ENCODE measurements at regions not wholly inside any gene's neighbourhood (a gene's known extent, or its start where the extent isn't known, plus 50 kb on each side); places are given as distances from the start of the nearest gene placed in this dataset.

GRCh38 chr11:38796281-38796680 lies 2198.2 kb upstream of the RAG2 start:
- no peak for DNase-seq
- Mint-ChIP-seq H3K4me1 (no peaks in the 10 kb centered on the region), H3K4me3 (no peak overlapping the region), H3K27ac (no peak overlapping the region), H3K36me3 (ENCODE audit: low read depth) (no peaks in the 10 kb centered on the region), H3K27me3 (ENCODE audit: low read depth, poor library complexity) (no peaks in the 10 kb centered on the region), H3K9me3 (peaks cover 10% of the 10 kb centered on the region)
- no peak for TF ChIP-seq CTCF (IDR thresholded peaks at IDR 0.05)

- no peaks in the 10 kb centered on the region for H3K27me3 Mint-ChIP-seq (ENCODE audit: low read depth, poor library complexity)
- TF ChIP-seq CTCF (IDR thresholded peaks at IDR 0.05) = no peak
- H3K9me3 Mint-ChIP-seq = peaks cover 10% of the 10 kb centered on the region
- no peaks in the 10 kb centered on the region for H3K36me3 Mint-ChIP-seq (ENCODE audit: low read depth)
- DNase-seq = no peak
- no peak overlapping the region for H3K4me3 Mint-ChIP-seq
- no peaks in the 10 kb centered on the region for H3K4me1 Mint-ChIP-seq
- no peak overlapping the region for H3K27ac Mint-ChIP-seq
Observed at GRCh38 chr11:38795027-38795426, 2197.0 kb upstream of the RAG2 start.

- H3K9me3 Mint-ChIP-seq = peaks cover 3% of the 10 kb centered on the region
- H3K4me1 Mint-ChIP-seq = no peaks in the 10 kb centered on the region
- no peak overlapping the region for H3K27ac Mint-ChIP-seq
- peak; percentile 53 for DNase-seq
- peak; percentile 90 for TF ChIP-seq CTCF (IDR thresholded peaks at IDR 0.05)
- H3K36me3 Mint-ChIP-seq (ENCODE audit: low read depth) = no peaks in the 10 kb centered on the region
- no peak overlapping the region for H3K4me3 Mint-ChIP-seq
- no peaks in the 10 kb centered on the region for H3K27me3 Mint-ChIP-seq (ENCODE audit: low read depth, poor library complexity)
Observed at GRCh38 chr11:38791346-38791961, 2193.4 kb upstream of the RAG2 start.

GRCh38 chr11:38788561-38788960 lies 2190.5 kb upstream of the RAG2 start:
- Mint-ChIP-seq H3K36me3 (ENCODE audit: low read depth) (no peaks in the 10 kb centered on the region), H3K27me3 (ENCODE audit: low read depth, poor library complexity) (no peaks in the 10 kb centered on the region), H3K9me3 (peaks cover 5% of the 10 kb centered on the region), H3K27ac (no peak overlapping the region), H3K4me3 (no peak overlapping the region), H3K4me1 (no peaks in the 10 kb centered on the region)
- no peak for DNase-seq
- no peak for TF ChIP-seq CTCF (IDR thresholded peaks at IDR 0.05)

DNA sequence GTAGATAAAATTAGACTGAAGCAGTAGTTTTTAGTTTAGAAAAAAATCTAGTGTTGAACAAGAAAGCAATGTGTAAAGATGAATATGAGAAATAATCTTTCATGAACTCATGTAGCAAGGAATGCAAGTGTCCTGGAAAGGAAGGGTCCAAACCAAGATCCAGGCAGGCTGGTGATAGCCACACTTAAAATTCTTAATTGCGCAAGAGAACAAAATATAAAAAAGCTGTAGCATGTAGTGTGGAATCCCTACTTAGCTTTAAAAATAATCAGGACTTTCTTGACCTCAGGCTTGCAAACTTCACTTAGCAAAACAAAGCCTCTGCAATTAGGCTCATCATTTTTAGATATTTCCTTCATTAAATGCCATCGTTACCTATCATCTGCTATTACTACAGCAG lies 2186.1 kb upstream of the RAG2 start:
- H3K27ac Mint-ChIP-seq = no peak overlapping the region
- no peaks in the 10 kb centered on the region for H3K4me1 Mint-ChIP-seq
- no peak for DNase-seq
- no peak overlapping the region for H3K4me3 Mint-ChIP-seq
- TF ChIP-seq CTCF (IDR thresholded peaks at IDR 0.05) = no peak
- H3K36me3 Mint-ChIP-seq (ENCODE audit: low read depth) = no peaks in the 10 kb centered on the region
- peaks cover 13% of the 10 kb centered on the region for H3K9me3 Mint-ChIP-seq
- no peaks in the 10 kb centered on the region for H3K27me3 Mint-ChIP-seq (ENCODE audit: low read depth, poor library complexity)

GRCh38 chr11:38766796-38767195 lies 2168.8 kb upstream of the RAG2 start:
- TF ChIP-seq CTCF (IDR thresholded peaks at IDR 0.05) = no peak
- Mint-ChIP-seq H3K4me3 (no peak overlapping the region), H3K9me3 (peaks cover 8% of the 10 kb centered on the region), H3K36me3 (ENCODE audit: low read depth) (no peaks in the 10 kb centered on the region), H3K4me1 (no peaks in the 10 kb centered on the region), H3K27me3 (ENCODE audit: low read depth, poor library complexity) (no peaks in the 10 kb centered on the region), H3K27ac (no peak overlapping the region)
- no peak for DNase-seq
